ENCODE measurements at regions not wholly inside any gene's neighbourhood (a gene's known extent, or its start where the extent isn't known, plus 50 kb on each side); places are given as distances from the start of the nearest gene placed in this dataset.

DNA sequence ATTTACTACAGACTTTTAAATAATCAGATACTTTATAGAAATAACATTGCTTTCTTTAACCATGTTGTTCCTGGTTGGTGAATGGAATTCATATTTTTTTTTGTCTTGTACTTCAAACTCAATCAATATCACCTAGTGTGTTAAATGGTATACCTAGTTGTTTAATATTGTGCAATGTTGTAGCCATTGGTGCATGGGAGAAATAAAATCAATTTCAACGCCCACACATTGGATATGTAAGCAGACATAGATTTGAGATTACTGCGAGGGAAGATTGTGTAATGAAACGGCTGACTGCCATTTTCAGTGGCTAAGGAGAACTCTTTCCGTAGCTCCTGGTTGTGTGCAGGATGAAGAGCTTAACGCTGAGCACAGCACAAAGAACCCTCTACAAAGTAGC is 626.1 kb downstream of the TMEM182 start:
- no peaks in the 10 kb centered on the region for H3K4me1 Mint-ChIP-seq
- no peak for ATAC-seq
- Histone ChIP-seq H3K27me3 (ENCODE audit: control insufficient read depth, insufficient read depth, low read length) (no peaks in the 10 kb centered on the region), H3K27ac (ENCODE audit: low read length) (no peak overlapping the region), H3K4me3 (ENCODE audit: low read length) (no peak overlapping the region), H3K4me1 (ENCODE audit: control insufficient read depth, insufficient read depth, low read length) (no peaks in the 10 kb centered on the region), H3K36me3 (ENCODE audit: control insufficient read depth, insufficient read depth, low read length) (no peaks in the 10 kb centered on the region), H3K9me3 (ENCODE audit: control insufficient read depth, insufficient read depth, low read length) (no peaks in the 10 kb centered on the region)
- WGBS (ENCODE audit: insufficient coverage): 88% methylated on average over 5 of the region's 5 CpGs
- TF ChIP-seq, protein P1, sequence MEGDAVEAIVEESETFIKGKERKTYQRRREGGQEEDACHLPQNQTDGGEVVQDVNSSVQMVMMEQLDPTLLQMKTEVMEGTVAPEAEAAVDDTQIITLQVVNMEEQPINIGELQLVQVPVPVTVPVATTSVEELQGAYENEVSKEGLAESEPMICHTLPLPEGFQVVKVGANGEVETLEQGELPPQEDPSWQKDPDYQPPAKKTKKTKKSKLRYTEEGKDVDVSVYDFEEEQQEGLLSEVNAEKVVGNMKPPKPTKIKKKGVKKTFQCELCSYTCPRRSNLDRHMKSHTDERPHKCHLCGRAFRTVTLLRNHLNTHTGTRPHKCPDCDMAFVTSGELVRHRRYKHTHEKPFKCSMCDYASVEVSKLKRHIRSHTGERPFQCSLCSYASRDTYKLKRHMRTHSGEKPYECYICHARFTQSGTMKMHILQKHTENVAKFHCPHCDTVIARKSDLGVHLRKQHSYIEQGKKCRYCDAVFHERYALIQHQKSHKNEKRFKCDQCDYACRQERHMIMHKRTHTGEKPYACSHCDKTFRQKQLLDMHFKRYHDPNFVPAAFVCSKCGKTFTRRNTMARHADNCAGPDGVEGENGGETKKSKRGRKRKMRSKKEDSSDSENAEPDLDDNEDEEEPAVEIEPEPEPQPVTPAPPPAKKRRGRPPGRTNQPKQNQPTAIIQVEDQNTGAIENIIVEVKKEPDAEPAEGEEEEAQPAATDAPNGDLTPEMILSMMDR (IDR thresholded peaks at IDR 0.05): no peak
- no peak overlapping the region for H3K4me3 Mint-ChIP-seq
- intact Hi-C loops (cut with micrococcal nuclease): no loop called here
- H3K9me3 Mint-ChIP-seq: peaks cover 2 to 8% of the 10 kb centered on the region in 2 donors
- no peak overlapping the region for H3K27ac Mint-ChIP-seq
- no peaks in the 10 kb centered on the region for H3K27me3 Mint-ChIP-seq (ENCODE audit: low read depth in 2 of 2)
- DNase-seq: no peak
- no peaks in the 10 kb centered on the region for H3K36me3 Mint-ChIP-seq

DNA sequence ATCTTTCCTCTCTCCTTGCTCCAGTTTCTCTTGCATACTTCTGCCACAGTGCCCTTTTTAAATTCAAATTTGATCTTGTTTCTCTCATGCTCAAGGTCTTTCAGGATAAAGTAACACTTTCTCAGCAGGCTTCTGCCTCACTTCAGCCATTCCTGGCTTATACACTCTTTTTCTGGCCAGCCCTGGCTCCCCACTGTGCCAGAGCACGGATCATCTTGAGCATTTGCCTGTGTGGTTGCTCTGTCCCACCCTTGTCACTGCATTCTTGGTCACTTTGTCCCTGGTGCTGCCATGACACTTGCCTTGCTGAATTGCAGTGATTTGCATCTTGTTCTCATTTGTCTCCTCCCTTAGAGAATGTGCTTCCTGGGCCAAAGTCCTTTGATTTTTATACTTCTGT is 634.3 kb downstream of the TMEM182 start:
- no peaks in the 10 kb centered on the region for H3K27me3 ChIP-seq (ENCODE audit: control insufficient read depth, insufficient read depth, low read length)
- Mint-ChIP-seq H3K27me3 (ENCODE audit: low read depth in 2 of 2) (no peaks in the 10 kb centered on the region), H3K27ac (no peak overlapping the region), H3K9me3 (peaks cover 3 to 11% of the 10 kb centered on the region in 2 donors), H3K4me3 (no peak overlapping the region), H3K4me1 (no peaks in the 10 kb centered on the region), H3K36me3 (no peaks in the 10 kb centered on the region)
- WGBS (ENCODE audit: insufficient coverage): 18% methylated on average over 1 of the region's 1 CpG
- intact Hi-C loops (cut with micrococcal nuclease): no loop called here
- TF ChIP-seq, protein P1 (IDR thresholded peaks at IDR 0.05): no peak
- H3K4me1 ChIP-seq (ENCODE audit: control insufficient read depth, insufficient read depth, low read length): no peaks in the 10 kb centered on the region
- H3K4me3 ChIP-seq (ENCODE audit: low read length): no peak overlapping the region
- DNase-seq (no peak), ATAC-seq (no peak)
- no peaks in the 10 kb centered on the region for H3K36me3 ChIP-seq (ENCODE audit: control insufficient read depth, insufficient read depth, low read length)
- H3K9me3 ChIP-seq (ENCODE audit: control insufficient read depth, insufficient read depth, low read length): no peaks in the 10 kb centered on the region
- no peak overlapping the region for H3K27ac ChIP-seq (ENCODE audit: low read length)

DNA sequence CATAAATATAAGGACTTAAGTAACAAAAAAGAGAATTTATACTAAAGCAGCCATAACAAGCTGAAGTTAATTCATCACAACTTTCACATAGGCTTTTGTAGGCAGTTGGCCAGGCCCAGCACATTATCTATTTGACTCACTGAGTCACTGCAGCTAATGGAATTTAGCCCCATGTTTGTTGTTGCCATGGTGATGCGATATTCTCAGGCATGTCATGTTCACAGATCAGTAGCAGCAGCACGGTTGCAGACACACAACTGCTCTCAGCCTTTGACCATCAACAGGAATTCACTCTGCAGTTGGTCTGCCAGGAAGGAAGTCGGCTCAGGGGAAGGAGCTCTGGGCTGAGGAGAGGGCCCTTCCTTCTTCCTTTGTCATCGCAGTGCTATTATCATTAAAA is 639.8 kb downstream of the TMEM182 start:
- TF ChIP-seq, protein P1 (IDR thresholded peaks at IDR 0.05): no peak
- Histone ChIP-seq H3K4me1 (ENCODE audit: control insufficient read depth, insufficient read depth, low read length) (no peaks in the 10 kb centered on the region), H3K9me3 (ENCODE audit: control insufficient read depth, insufficient read depth, low read length) (no peaks in the 10 kb centered on the region), H3K27ac (ENCODE audit: low read length) (no peak overlapping the region), H3K36me3 (ENCODE audit: control insufficient read depth, insufficient read depth, low read length) (no peaks in the 10 kb centered on the region), H3K4me3 (ENCODE audit: low read length) (no peak overlapping the region), H3K27me3 (ENCODE audit: control insufficient read depth, insufficient read depth, low read length) (no peaks in the 10 kb centered on the region)
- Mint-ChIP-seq H3K4me3 (no peak overlapping the region), H3K27ac (no peak overlapping the region), H3K4me1 (no peaks in the 10 kb centered on the region), H3K9me3 (peaks cover 0 to 5% of the 10 kb centered on the region in 2 donors), H3K36me3 (no peaks in the 10 kb centered on the region), H3K27me3 (ENCODE audit: low read depth in 2 of 2) (no peaks in the 10 kb centered on the region)
- DNase-seq (no peak), ATAC-seq (no peak)
- WGBS (ENCODE audit: insufficient coverage): 32% methylated on average over 4 of the region's 4 CpGs
- intact Hi-C loops (cut with micrococcal nuclease): no loop called here

DNA sequence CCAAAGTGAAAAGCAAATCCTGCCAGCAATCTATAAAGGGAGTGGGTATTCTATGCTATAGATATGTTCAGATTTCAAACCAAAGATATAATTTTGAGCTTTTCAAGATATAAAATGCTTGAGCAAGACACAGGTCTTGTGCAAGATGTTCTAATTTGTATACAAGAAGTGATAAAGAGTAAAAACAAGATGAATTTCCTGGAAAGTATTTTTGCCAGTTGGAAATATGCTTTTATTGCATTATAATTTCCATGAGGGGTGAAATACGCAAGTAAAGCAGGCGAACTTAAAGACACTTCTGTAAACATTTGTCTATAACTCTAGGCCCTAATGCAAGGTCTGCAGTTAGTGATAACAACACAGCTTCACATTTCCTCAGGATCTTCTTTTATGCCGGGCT is 640.5 kb downstream of the TMEM182 start:
- no peak overlapping the region for H3K27ac ChIP-seq (ENCODE audit: low read length)
- no peaks in the 10 kb centered on the region for H3K9me3 ChIP-seq (ENCODE audit: control insufficient read depth, insufficient read depth, low read length)
- Mint-ChIP-seq H3K4me3 (no peak overlapping the region), H3K27ac (no peak overlapping the region), H3K9me3 (peaks cover 0 to 5% of the 10 kb centered on the region in 2 donors), H3K36me3 (no peaks in the 10 kb centered on the region), H3K4me1 (no peaks in the 10 kb centered on the region), H3K27me3 (ENCODE audit: low read depth in 2 of 2) (no peaks in the 10 kb centered on the region)
- TF ChIP-seq, protein P1 (IDR thresholded peaks at IDR 0.05): no peak
- H3K4me1 ChIP-seq (ENCODE audit: control insufficient read depth, insufficient read depth, low read length): no peaks in the 10 kb centered on the region
- DNase-seq (no peak), ATAC-seq (no peak)
- no peaks in the 10 kb centered on the region for H3K27me3 ChIP-seq (ENCODE audit: control insufficient read depth, insufficient read depth, low read length)
- 80% methylated on average over 3 of the region's 3 CpGs for WGBS (ENCODE audit: insufficient coverage)
- no peaks in the 10 kb centered on the region for H3K36me3 ChIP-seq (ENCODE audit: control insufficient read depth, insufficient read depth, low read length)
- intact Hi-C loops (cut with micrococcal nuclease): no loop called here
- no peak overlapping the region for H3K4me3 ChIP-seq (ENCODE audit: low read length)

Measured in natural killer cell (primary cell).